ENCODE measurements at regions not wholly inside any gene's neighbourhood (a gene's known extent, or its start where the extent isn't known, plus 50 kb on each side); places are given as distances from the start of the nearest gene placed in this dataset.

DNA sequence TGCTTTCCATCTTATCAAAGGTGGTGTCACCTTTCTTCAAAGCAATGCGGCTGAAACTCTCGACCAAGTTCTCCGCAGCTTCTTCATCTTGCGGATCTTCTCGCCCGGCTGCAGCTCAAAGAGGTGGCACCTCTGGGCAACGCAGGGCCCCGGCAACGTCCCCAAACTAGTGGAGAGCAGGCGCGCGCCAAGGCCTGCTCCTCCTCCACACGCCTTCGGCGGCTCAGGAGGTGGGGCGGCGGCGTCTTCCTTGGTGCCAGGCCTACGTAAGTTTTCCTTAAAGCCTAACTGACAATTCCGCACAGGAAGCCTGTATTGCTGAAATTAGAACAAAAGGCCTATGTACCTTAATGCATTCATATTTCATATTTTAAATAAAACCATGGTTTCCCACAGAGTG, 112.0 kb downstream of the TMX1 start:
- TF ChIP-seq, protein P1, sequence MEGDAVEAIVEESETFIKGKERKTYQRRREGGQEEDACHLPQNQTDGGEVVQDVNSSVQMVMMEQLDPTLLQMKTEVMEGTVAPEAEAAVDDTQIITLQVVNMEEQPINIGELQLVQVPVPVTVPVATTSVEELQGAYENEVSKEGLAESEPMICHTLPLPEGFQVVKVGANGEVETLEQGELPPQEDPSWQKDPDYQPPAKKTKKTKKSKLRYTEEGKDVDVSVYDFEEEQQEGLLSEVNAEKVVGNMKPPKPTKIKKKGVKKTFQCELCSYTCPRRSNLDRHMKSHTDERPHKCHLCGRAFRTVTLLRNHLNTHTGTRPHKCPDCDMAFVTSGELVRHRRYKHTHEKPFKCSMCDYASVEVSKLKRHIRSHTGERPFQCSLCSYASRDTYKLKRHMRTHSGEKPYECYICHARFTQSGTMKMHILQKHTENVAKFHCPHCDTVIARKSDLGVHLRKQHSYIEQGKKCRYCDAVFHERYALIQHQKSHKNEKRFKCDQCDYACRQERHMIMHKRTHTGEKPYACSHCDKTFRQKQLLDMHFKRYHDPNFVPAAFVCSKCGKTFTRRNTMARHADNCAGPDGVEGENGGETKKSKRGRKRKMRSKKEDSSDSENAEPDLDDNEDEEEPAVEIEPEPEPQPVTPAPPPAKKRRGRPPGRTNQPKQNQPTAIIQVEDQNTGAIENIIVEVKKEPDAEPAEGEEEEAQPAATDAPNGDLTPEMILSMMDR (IDR thresholded peaks at IDR 0.05; ENCODE audit: unreplicated experiment in 3 of 3), result no peak
- Mint-ChIP-seq H3K4me1 (peaks cover 15% of the 10 kb centered on the region), H3K4me3 (no peak overlapping the region), H3K36me3 (ENCODE audit: low read depth) (no peaks in the 10 kb centered on the region), H3K27me3 (ENCODE audit: low read depth) (peaks cover 5% of the 10 kb centered on the region), H3K9me3 (peaks cover 3% of the 10 kb centered on the region), H3K27ac (no peak overlapping the region)

DNA sequence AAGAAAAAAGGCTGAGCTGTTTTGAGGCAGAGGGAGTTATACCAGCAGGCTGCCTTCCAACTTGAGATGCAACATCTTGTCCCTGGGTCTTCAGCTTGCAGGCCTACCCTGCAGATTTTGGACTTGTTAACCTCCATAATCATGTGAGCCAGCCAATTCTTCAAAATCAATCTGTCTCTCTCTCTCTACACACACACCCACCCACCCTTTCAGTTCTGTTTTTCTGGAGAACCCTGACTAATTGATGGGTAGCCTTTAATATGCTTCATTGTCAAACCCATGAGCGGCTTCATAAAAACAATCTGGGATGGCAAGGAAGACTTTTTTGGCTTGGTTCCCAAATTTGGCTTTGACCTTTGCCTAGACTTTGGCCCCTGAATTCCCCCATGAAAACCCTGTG, 113.9 kb downstream of the TMX1 start:
- TF ChIP-seq, protein P1 (IDR thresholded peaks at IDR 0.05; ENCODE audit: unreplicated experiment in 3 of 3), result no peak
- H3K27me3 Mint-ChIP-seq (ENCODE audit: low read depth), result no peaks in the 10 kb centered on the region
- no peak overlapping the region for H3K4me3 Mint-ChIP-seq
- no peak overlapping the region for H3K27ac Mint-ChIP-seq
- no peaks in the 10 kb centered on the region for H3K9me3 Mint-ChIP-seq
- no peaks in the 10 kb centered on the region for H3K36me3 Mint-ChIP-seq (ENCODE audit: low read depth)
- peaks cover 19% of the 10 kb centered on the region for H3K4me1 Mint-ChIP-seq

DNA sequence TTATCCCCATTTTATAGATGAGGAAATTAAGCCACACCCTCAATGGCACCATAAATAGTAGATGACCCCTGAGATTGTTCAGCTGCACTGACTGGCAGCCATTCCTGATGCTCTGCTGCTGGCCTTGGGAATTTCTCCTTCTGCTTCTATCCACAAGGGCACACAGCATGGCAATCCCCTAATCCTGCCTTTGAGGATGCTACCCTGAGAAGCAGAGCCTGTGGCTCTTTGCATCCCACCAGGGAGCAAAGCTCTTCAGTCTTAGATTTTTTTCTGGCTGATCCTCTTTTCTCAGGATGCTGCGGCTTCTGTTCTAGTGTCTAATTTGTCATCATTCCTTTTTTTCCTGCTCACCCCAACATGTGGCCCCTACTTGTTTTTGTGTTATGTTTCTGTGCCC, 114.8 kb downstream of the TMX1 start:
- H3K27ac Mint-ChIP-seq, result no peak overlapping the region
- peaks cover 19% of the 10 kb centered on the region for H3K4me1 Mint-ChIP-seq
- peaks cover 3% of the 10 kb centered on the region for H3K27me3 Mint-ChIP-seq (ENCODE audit: low read depth)
- no peaks in the 10 kb centered on the region for H3K36me3 Mint-ChIP-seq (ENCODE audit: low read depth)
- H3K9me3 Mint-ChIP-seq, result no peaks in the 10 kb centered on the region
- TF ChIP-seq, protein P1 (IDR thresholded peaks at IDR 0.05; ENCODE audit: unreplicated experiment in 3 of 3), result no peak
- H3K4me3 Mint-ChIP-seq, result no peak overlapping the region

DNA sequence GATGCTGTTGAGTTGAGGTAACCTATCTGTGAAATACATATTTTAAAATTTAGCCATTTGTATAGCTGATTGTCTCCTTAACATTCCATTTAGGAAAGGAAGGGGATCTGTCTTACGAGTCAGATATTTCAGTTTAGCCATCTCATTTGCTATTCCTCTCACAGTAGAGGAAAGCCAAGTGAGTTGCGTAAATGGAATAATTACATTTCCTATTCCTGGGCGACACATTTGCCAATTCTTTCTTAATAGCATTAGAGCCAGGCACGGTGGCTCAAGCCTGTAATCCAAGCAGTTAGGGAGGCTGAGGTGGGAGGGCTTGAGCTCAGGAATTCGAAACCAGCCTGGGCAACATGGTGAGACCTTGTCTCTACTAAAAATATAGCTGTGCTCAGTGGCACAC, 116.3 kb downstream of the TMX1 start:
- Mint-ChIP-seq H3K36me3 (ENCODE audit: low read depth) (no peaks in the 10 kb centered on the region), H3K4me1 (peaks cover 19% of the 10 kb centered on the region), H3K27ac (no peak overlapping the region), H3K4me3 (no peak overlapping the region), H3K27me3 (ENCODE audit: low read depth) (peaks cover 3% of the 10 kb centered on the region), H3K9me3 (no peaks in the 10 kb centered on the region)
- TF ChIP-seq, protein P1 (IDR thresholded peaks at IDR 0.05; ENCODE audit: unreplicated experiment in 3 of 3), result no peak

DNA sequence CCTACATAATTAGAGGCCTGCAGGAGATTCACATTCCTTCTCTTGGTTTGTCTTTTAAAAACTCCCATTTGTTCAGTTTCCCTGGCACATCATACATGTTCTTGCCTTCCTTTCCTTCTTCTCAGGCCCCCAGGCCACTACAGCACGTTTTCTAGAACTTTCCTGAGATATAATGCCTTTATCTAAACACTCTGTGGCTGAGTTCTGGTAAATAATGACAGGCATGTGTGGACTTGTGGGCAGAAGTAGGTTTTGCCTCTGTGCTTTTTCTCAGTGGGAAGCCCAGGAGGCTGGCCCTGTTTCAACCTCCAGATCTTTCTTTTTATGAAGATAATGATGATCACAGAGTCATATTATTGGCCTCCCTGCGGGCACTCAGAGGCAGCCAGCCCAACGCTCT, 117.2 kb downstream of the TMX1 start:
- H3K4me1 Mint-ChIP-seq, result peaks cover 19% of the 10 kb centered on the region
- TF ChIP-seq, protein P1 (IDR thresholded peaks at IDR 0.05; ENCODE audit: unreplicated experiment in 3 of 3), result no peak
- no peaks in the 10 kb centered on the region for H3K36me3 Mint-ChIP-seq (ENCODE audit: low read depth)
- H3K27ac Mint-ChIP-seq, result peak overlapping the region in 2 of 3 experiments; percentile 10 to 21
- no peak overlapping the region for H3K4me3 Mint-ChIP-seq
- peaks cover 3% of the 10 kb centered on the region for H3K27me3 Mint-ChIP-seq (ENCODE audit: low read depth)
- H3K9me3 Mint-ChIP-seq, result no peaks in the 10 kb centered on the region

DNA sequence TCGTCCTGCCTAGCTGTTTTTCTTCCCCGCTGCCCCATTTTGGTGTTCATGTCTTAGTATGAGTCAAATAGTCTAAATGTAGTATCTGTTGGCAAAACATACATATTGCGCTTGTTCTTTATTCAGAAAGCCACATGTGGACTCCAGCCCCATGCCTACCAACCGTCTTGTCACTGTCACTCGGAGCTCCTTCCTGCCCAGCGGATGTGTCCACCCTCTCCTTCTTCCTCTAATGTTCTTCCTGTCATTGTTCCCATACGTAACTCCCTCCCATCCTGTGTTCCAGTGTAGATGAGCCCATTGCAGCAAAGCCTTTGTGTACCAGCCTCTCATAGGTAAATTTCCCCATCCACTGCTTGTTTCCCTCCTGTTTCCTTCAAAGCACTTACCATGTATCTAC, 120.5 kb downstream of the TMX1 start:
- H3K4me3 Mint-ChIP-seq, result no peak overlapping the region
- no peaks in the 10 kb centered on the region for H3K36me3 Mint-ChIP-seq (ENCODE audit: low read depth)
- no peak overlapping the region for H3K27ac Mint-ChIP-seq
- H3K9me3 Mint-ChIP-seq, result no peaks in the 10 kb centered on the region
- H3K4me1 Mint-ChIP-seq, result peaks cover 6% of the 10 kb centered on the region
- TF ChIP-seq, protein P1 (IDR thresholded peaks at IDR 0.05; ENCODE audit: unreplicated experiment in 3 of 3), result no peak
- H3K27me3 Mint-ChIP-seq (ENCODE audit: low read depth), result peaks cover 3% of the 10 kb centered on the region

Measured in nephron (organoid).